ENCODE measurements at regions not wholly inside any gene's neighbourhood (a gene's known extent, or its start where the extent isn't known, plus 50 kb on each side); places are given as distances from the start of the nearest gene placed in this dataset.

DNA sequence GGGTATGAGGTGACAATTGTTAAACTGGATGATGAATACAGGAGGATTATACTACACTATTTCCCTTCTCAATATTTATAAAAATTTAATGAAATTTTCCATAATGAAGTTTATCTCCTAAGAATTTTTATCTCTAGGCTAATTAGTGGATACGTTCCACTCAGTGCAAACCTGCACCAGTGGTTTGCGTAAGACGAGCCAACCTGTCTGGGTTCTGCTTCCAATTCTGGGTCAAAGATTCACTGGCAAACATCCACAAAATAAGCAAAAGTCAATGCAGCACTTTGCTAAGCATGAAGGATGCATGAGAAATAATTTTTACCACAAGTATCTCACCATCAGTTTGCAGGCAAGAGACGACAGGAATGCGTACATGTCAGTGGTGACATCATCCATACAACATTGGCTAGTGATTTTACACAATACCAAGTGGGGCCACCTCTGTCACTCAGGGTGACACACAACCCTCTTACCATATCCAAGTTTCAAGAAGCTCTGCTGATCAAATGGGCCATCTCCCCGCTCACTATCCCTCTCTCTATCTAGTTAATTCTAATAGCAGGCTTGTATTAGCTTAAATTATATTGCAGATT lies 51.7 kb downstream of the FAM50B start:
- Mint-ChIP-seq H3K9me3 (ENCODE audit: unreplicated experiment) (peaks cover 28% of the 10 kb centered on the region), H3K27me3 (ENCODE audit: insufficient read depth, unreplicated experiment) (no peaks in the 10 kb centered on the region), H3K4me3 (ENCODE audit: unreplicated experiment) (no peak overlapping the region), H3K36me3 (ENCODE audit: insufficient read depth, unreplicated experiment) (peaks cover 7% of the 10 kb centered on the region), H3K4me1 (ENCODE audit: low read depth, unreplicated experiment) (no peaks in the 10 kb centered on the region), H3K27ac (ENCODE audit: unreplicated experiment) (no peak overlapping the region)
- H3K4me1 ChIP-seq, result peaks cover 10% of the 10 kb centered on the region
- H3K36me3 ChIP-seq (ENCODE audit: control insufficient read depth, insufficient read depth, low read length), result no peaks in the 10 kb centered on the region
- CTCF ChIA-PET, result no interaction called here
- peaks cover 35% of the 10 kb centered on the region for H3K9me3 ChIP-seq
- POLR2A ChIA-PET, result no interaction called here
- H3K27me3 ChIP-seq (replicated peaks; ENCODE audit: control insufficient read depth, insufficient read depth, low read length), result no peaks in the 10 kb centered on the region
- DNase-seq, result no peak
- H3K4me3 ChIP-seq (ENCODE audit: low read depth, low read length), result no peak overlapping the region
- intact Hi-C loops (cut with micrococcal nuclease; ENCODE audit: unreplicated experiment), result no loop called here
- BruUV-seq (replicated peaks), result no TSS peak
- TF ChIP-seq, protein P1, sequence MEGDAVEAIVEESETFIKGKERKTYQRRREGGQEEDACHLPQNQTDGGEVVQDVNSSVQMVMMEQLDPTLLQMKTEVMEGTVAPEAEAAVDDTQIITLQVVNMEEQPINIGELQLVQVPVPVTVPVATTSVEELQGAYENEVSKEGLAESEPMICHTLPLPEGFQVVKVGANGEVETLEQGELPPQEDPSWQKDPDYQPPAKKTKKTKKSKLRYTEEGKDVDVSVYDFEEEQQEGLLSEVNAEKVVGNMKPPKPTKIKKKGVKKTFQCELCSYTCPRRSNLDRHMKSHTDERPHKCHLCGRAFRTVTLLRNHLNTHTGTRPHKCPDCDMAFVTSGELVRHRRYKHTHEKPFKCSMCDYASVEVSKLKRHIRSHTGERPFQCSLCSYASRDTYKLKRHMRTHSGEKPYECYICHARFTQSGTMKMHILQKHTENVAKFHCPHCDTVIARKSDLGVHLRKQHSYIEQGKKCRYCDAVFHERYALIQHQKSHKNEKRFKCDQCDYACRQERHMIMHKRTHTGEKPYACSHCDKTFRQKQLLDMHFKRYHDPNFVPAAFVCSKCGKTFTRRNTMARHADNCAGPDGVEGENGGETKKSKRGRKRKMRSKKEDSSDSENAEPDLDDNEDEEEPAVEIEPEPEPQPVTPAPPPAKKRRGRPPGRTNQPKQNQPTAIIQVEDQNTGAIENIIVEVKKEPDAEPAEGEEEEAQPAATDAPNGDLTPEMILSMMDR (IDR thresholded peaks at IDR 0.05; ENCODE audit: insufficient read depth in 1 of 2, low read depth in 1 of 2, low read length in 1 of 2, severe bottlenecking in 1 of 2, unreplicated experiment in 1 of 2), result no peak

DNA sequence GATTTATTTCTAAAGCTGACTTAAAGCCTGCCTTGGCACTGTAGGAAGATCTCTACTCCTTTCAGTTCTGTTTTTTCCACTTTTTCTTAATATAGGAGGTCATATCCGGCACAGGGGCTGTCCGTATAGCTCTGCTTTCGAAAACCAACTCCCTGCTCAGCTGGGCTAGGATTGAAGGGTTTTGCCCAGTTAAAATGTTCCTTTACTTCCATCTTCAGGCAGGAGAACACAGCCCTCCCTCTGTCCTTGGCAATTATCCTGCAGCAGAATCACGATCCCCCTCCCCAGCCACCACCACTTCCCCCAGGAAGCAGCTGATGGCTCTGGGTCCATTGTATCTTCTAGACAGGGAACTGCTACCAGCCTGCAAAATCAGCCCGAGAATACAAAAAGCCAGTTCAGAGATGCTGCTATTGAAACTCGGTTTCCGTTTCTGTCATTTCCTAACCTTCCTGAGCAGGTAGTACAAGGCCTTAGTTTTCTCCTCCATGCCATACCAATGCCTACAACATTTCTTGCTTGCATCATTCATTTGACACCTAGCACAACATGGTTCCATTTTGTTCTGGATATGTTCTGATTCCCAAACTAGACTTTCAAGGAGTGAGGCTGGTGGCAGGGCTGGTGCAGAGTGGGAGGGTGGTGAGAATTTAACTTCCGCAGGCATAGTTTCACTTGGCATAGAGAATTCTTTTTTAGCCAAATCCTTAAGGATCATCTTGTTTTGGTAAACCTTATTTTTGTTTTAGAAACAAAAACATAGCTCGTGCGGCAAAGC lies 53.9 kb downstream of the FAM50B start:
- Mint-ChIP-seq H3K27ac (ENCODE audit: unreplicated experiment) (no peak overlapping the region), H3K9me3 (ENCODE audit: unreplicated experiment) (peaks cover 35% of the 10 kb centered on the region), H3K4me3 (ENCODE audit: unreplicated experiment) (no peak overlapping the region), H3K36me3 (ENCODE audit: insufficient read depth, unreplicated experiment) (peaks cover 23% of the 10 kb centered on the region), H3K27me3 (ENCODE audit: insufficient read depth, unreplicated experiment) (no peaks in the 10 kb centered on the region), H3K4me1 (ENCODE audit: low read depth, unreplicated experiment) (peaks cover 17% of the 10 kb centered on the region)
- ChIA-PET POLR2A (no interaction called here), CTCF (no interaction called here)
- Histone ChIP-seq H3K4me3 (ENCODE audit: low read depth, low read length) (no peak overlapping the region), H3K36me3 (ENCODE audit: control insufficient read depth, insufficient read depth, low read length) (no peaks in the 10 kb centered on the region), H3K4me1 (peaks cover 30% of the 10 kb centered on the region), H3K9me3 (peaks cover 50% of the 10 kb centered on the region), H3K27me3 (replicated peaks; ENCODE audit: control insufficient read depth, insufficient read depth, low read length) (no peaks in the 10 kb centered on the region)
- BruUV-seq (replicated peaks), result no TSS peak
- no peak for DNase-seq
- intact Hi-C loops (cut with micrococcal nuclease; ENCODE audit: unreplicated experiment), result no loop called here
- TF ChIP-seq, protein P1 (IDR thresholded peaks at IDR 0.05; ENCODE audit: insufficient read depth in 1 of 2, low read depth in 1 of 2, low read length in 1 of 2, severe bottlenecking in 1 of 2, unreplicated experiment in 1 of 2), result no peak

DNA sequence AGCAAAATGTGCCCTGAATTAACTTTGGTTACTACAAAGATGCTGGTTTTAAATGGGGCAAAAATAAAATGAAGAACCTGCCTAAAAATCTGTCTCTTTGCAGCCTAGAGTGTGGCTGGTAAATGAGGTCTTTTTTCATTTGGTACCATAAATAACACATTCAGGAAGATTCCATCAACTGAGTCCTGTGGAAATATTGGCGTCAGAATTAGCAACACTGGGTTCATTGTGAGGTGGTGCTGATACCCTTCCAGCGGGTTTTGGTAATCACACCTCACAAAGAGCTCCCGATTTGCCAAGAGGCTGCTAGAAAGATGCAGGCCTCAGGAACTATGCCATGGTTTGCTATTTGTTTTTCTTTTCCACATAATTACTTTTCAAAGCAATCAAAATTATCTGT lies 55.3 kb downstream of the FAM50B start:
- Histone ChIP-seq H3K4me3 (ENCODE audit: low read depth, low read length) (no peak overlapping the region), H3K27me3 (replicated peaks; ENCODE audit: control insufficient read depth, insufficient read depth, low read length) (no peaks in the 10 kb centered on the region), H3K36me3 (ENCODE audit: control insufficient read depth, insufficient read depth, low read length) (no peaks in the 10 kb centered on the region), H3K4me1 (peaks cover 42% of the 10 kb centered on the region), H3K9me3 (peaks cover 65% of the 10 kb centered on the region)
- no peak for DNase-seq
- H3K9me3 Mint-ChIP-seq (ENCODE audit: unreplicated experiment), result peaks cover 28% of the 10 kb centered on the region
- no peak overlapping the region for H3K27ac Mint-ChIP-seq (ENCODE audit: unreplicated experiment)
- TF ChIP-seq, protein P1 (IDR thresholded peaks at IDR 0.05; ENCODE audit: insufficient read depth in 1 of 2, low read depth in 1 of 2, low read length in 1 of 2, severe bottlenecking in 1 of 2, unreplicated experiment in 1 of 2), result no peak
- intact Hi-C loops (cut with micrococcal nuclease; ENCODE audit: unreplicated experiment), result no loop called here
- no TSS peak for BruUV-seq (replicated peaks)
- H3K36me3 Mint-ChIP-seq (ENCODE audit: insufficient read depth, unreplicated experiment), result peaks cover 27% of the 10 kb centered on the region
- POLR2A ChIA-PET, result no interaction called here
- CTCF ChIA-PET, result no interaction called here
- no peak overlapping the region for H3K4me3 Mint-ChIP-seq (ENCODE audit: unreplicated experiment)
- H3K4me1 Mint-ChIP-seq (ENCODE audit: low read depth, unreplicated experiment), result peaks cover 17% of the 10 kb centered on the region
- no peaks in the 10 kb centered on the region for H3K27me3 Mint-ChIP-seq (ENCODE audit: insufficient read depth, unreplicated experiment)

All from Caco-2 (cell line).